Mesothelial cell of epicardium (in vitro differentiated cells): ENCODE measurements at regions not wholly inside any gene's neighbourhood (a gene's known extent, or its start where the extent isn't known, plus 50 kb on each side); places are given as distances from the start of the nearest gene placed in this dataset.

Experiments used
- DNase-seq, 2 experiments: peaks; one replicate each; pipeline ENCODE4 v3.0.0; 2021; ENCODE audit warnings: low spot score in 2 of 2; ENCODE audit not compliant: unreplicated experiment in 2 of 2
- H3K27ac Mint-ChIP-seq: 2 replicates; pipeline ENCODE4 v1.8.0; 2021; ENCODE audit warnings: mixed read lengths
- H3K27me3 Mint-ChIP-seq: 2 replicates; pipeline ENCODE4 v1.8.0; 2021; ENCODE audit warnings: low read depth, mixed read lengths
- H3K36me3 Mint-ChIP-seq: 2 replicates; pipeline ENCODE4 v1.8.0; 2021; ENCODE audit warnings: mixed read lengths
- H3K4me1 Mint-ChIP-seq: 2 replicates; pipeline ENCODE4 v1.8.0; 2021; ENCODE audit warnings: mixed read lengths
- H3K4me3 Mint-ChIP-seq: 2 replicates; pipeline ENCODE4 v1.8.0; 2021; ENCODE audit warnings: mild to moderate bottlenecking, moderate library complexity, mixed read lengths
- H3K9me3 Mint-ChIP-seq: 2 replicates; pipeline ENCODE4 v1.8.0; 2021; ENCODE audit warnings: mixed read lengths
- CTCF ChIP-seq: fragments of 200-600 bp; sonication (generic); IDR thresholded peaks from one replicate; pipeline ENCODE4 v1.5.0; 2021; ENCODE audit warnings: antibody characterized with exemption; ENCODE audit not compliant: unreplicated experiment

- H3K27me3 Mint-ChIP-seq: no peaks in the 10 kb centered on the region
- no peak for DNase-seq
- H3K36me3 Mint-ChIP-seq: no peaks in the 10 kb centered on the region
- H3K27ac Mint-ChIP-seq: no peak overlapping the region
- H3K4me1 Mint-ChIP-seq: no peaks in the 10 kb centered on the region
- TF ChIP-seq CTCF: no peak
- peaks cover 22% of the 10 kb centered on the region for H3K9me3 Mint-ChIP-seq
- H3K4me3 Mint-ChIP-seq: no peak overlapping the region
Observed at GRCh38 chr12:38159092-38159551, 157.5 kb upstream of the ALG10B start.

GRCh38 chr12:38159591-38160317 lies 156.8 kb upstream of the ALG10B start:
- H3K36me3 Mint-ChIP-seq: no peaks in the 10 kb centered on the region
- no peak for DNase-seq
- H3K9me3 Mint-ChIP-seq: peaks cover 27% of the 10 kb centered on the region
- H3K4me1 Mint-ChIP-seq: no peaks in the 10 kb centered on the region
- no peak overlapping the region for H3K27ac Mint-ChIP-seq
- H3K4me3 Mint-ChIP-seq: no peak overlapping the region
- no peaks in the 10 kb centered on the region for H3K27me3 Mint-ChIP-seq
- TF ChIP-seq CTCF: no peak

GRCh38 chr12:38160318-38161122 lies 156.1 kb upstream of the ALG10B start:
- Mint-ChIP-seq H3K27me3 (no peaks in the 10 kb centered on the region), H3K4me3 (no peak overlapping the region), H3K4me1 (no peaks in the 10 kb centered on the region), H3K36me3 (no peaks in the 10 kb centered on the region), H3K27ac (no peak overlapping the region), H3K9me3 (peaks cover 34% of the 10 kb centered on the region)
- no peak for TF ChIP-seq CTCF
- no peak for DNase-seq

- Mint-ChIP-seq H3K27me3 (no peaks in the 10 kb centered on the region), H3K36me3 (no peaks in the 10 kb centered on the region), H3K4me1 (no peaks in the 10 kb centered on the region), H3K9me3 (peaks cover 38% of the 10 kb centered on the region), H3K27ac (no peak overlapping the region), H3K4me3 (no peak overlapping the region)
- no peak for TF ChIP-seq CTCF
- no peak for DNase-seq
Observed at GRCh38 chr12:38161123-38162000, 155.2 kb upstream of the ALG10B start.

GRCh38 chr12:38162013-38162412 lies 154.6 kb upstream of the ALG10B start:
- no peak for DNase-seq
- Mint-ChIP-seq H3K4me3 (no peak overlapping the region), H3K4me1 (no peaks in the 10 kb centered on the region), H3K27ac (no peak overlapping the region), H3K27me3 (no peaks in the 10 kb centered on the region), H3K9me3 (peaks cover 44% of the 10 kb centered on the region), H3K36me3 (no peaks in the 10 kb centered on the region)
- no peak for TF ChIP-seq CTCF
